HG02852 (cell line): ENCODE measurements at regions not wholly inside any gene's neighbourhood (a gene's known extent, or its start where the extent isn't known, plus 50 kb on each side); places are given as distances from the start of the nearest gene placed in this dataset.
"Not testable (repeated sequence)": the region's sequence is repeated elsewhere in the genome, so short reads cannot be mapped to it uniquely, and the experiment has no call there.

Source experiments
- ATAC-seq: cut with Tn5 transposase; IDR thresholded peaks from one replicate; pipeline ENCODE4 v1.9.1; 2021; ENCODE audit warnings: mild to moderate bottlenecking, moderate library complexity; ENCODE audit not compliant: unreplicated experiment

DNA sequence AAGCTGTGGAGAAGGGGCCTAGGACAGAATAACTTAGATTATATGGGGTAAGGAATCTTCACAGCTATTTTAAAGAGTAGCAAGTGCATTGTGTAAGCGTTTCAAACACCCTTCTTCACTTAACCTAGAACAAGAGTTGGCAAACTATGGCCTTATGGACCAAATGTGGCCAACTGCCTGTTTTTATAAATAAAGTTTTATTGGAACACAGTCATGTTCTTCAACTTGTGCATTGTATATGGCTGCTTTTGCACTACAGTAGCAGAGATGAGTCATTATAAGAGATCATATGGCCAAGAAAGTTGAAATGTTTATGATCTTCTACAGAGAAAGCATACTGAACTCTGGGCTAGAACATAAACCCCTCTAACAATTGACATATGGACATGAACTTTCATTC lies 187.8 kb downstream of the ETV1 start:
- ATAC-seq, result no peak

DNA sequence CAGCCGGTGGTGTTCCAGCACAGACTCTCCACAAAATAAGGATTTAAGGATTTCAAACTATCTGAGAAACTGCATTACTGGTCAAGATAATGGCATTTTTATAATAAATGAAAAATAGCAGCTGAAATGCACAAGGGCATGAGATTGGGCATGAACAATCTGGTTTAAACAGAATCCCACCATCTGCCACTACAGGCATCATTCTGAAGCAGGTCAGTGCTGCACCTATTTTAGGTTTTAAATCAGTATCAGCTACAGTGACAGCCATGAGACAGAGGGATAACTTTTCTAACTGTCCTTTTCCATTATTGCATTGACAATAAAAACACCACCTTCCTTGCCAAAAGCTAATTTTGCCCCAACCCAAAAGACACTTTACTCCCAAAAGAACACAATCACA lies 186.8 kb downstream of the ETV1 start:
- no peak for ATAC-seq

DNA sequence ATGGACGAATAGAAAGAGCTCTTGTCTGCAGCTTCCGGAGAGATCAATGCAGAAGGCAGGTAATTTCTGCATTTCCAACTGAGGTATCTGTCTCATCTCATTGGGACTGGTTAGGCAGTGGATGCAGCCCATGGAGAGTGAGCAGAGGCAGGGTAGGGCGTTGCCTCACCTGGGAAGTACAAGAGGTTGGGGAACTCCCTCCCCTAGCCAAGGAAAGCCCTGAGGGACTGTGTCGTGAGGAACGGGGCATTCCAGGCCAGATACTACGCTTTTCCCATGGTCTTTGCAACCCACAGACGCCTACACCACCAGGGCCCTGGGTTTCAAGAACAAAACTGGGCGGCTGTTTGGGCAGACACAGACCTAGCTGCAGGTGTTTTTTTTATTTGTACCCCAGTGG lies 186.3 kb downstream of the ETV1 start:
- no peak for ATAC-seq

DNA sequence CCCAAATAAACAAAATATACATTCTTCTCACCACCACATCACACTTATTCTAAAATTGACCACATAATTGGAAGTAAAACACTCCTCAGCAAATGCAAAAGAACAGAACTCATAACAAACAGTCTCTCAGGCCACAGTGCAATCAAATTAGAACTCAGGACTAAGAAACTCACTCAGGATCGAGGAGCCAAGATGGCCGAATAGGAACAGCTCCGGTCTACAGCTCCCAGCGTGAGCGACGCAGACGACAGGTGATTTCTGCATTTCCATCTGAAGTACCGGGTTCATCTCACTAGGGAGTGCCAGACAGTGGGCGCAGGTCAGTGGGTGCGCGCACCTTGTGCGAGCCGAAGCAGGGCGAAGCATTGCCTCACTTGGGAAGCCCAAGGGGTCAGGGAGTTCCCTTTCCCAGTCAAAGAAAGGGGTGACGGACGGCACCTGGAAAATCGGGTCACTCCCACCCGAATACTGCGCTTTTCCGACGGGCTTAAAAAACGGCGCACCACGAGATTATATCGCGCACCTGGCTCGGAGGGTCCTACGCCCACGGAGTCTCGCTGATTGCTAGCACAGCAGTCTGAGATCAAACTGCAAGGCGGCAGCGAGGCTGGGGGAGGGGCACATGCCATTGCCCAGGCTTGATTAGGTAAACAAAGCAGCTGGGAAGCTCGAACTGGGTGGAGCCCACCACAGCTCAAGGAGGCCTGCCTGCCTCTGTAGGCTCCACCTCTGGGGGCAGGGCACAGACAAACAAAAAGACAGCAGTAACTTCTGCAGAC lies 183.2 kb downstream of the ETV1 start:
- ATAC-seq, result not testable (repeated sequence)

DNA sequence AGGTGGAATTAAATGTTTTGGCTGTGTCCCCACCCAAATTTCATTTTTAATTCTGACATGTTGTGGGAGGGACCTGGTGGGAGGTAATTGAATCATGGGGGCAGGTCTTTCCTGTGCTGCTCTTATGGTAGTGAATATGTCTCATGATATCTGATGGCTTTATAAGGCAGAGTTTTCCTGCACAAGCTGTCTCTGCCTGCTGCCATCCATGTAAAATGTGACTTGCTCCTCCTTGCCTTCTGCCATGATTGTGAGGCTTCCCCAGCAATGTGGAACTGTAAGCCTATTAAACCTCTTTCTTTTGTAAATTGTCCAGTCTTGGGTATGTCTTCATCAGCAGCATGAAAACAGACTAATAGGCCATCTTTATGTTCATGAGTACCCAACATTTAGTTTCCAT lies 172.2 kb downstream of the ETV1 start:
- not testable (repeated sequence) for ATAC-seq

DNA sequence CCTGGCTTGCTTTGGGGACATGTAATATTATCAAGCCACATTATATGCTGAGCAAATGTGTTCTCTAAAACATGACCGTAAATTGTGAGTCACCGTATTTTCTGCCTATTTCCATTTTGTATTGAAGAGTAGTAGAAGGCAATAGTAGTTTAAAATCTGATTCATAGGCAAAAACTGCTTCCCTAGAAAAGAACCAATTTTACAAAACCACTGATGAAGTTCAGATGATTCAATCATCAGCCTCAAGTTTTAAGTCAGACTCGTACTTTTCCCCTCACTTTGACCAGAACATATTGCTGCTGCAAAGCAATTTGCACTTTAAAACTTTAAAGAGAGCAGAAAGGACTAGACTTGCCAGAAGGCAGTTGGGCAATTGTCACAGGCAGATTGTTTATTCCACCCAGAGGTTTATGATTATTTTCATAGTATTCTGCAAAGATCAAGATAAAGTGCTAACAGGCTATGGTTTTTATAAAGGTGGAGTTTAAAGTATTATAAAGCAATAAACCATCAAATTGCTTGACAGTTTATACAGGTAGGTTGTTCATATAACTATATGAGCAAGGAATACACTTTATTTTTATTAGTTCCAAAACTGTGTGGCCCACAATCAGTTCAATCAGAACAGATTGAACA lies 168.2 kb downstream of the ETV1 start:
- no peak for ATAC-seq

DNA sequence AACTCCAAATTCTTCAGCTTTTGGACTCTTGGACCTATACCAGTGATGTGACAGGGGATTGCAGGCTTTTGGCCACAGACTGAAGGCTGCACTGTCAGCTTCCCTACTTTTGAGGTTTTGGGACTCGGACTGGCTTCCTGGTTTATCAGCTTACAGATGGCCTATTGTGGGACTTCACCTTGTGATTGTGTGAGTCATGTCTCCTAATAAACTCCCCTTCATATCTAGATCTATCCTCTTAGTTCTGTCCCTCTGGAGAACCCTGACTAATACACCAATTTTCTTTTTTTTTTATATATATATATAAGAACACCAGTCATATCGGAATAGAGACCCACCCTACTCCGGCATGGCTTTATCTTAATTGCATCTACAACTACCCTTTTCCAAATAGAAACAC lies 166.8 kb downstream of the ETV1 start:
- ATAC-seq, result no peak

DNA sequence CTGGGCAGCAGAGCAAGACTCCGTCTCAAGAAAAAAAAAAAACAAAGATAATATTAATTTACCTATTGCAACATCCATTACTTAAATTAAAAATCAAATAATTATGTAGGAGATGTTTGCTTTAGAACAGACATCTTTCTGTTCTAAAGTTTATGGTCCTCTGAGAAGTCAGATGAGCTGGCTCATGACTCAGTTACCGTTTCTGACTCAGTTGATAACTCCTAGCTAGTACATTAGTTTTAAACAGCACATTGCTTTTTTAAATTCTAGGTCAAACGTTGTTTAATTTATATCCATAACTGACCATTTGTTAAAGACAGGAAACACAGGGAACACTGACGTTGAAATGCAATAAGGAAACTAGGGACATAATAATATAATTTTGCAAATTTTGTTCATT lies 162.7 kb downstream of the ETV1 start:
- ATAC-seq, result no peak

DNA sequence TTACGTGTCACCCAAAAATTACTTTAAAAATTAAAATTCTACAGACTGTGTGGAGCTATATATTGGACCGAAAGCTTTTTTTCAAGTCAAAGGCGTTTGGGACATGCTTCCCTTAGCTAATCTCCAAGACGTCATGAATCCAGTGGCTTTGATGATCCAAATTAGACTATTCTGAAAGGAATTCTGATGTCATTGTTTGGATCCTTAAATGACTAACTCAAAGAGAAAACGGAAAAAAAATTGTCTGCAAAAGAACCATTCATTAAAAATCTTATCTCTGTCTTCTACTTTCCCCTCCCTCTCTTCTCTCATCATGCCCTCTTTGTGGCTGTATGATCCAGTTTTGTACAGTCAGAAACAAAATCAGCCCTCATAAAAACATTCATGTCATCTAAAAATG lies 161.8 kb downstream of the ETV1 start:
- no peak for ATAC-seq

DNA sequence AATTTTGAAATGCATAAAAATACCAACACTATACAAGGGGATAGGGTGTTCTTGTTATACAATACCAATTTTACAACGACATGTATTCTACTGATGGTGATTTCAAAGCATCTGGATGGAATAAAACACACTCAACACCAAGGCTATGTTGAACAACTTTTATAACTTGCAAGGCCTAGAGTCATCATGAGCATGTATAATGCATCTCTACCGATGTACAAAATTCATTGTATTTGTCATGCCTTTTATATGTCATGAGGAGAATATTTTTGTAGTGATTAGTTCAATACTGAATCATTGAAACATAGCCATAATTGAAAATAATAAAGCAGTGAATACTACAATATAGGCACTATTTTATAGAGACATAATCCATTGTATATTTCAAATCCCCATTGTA lies 160.2 kb downstream of the ETV1 start:
- no peak for ATAC-seq

DNA sequence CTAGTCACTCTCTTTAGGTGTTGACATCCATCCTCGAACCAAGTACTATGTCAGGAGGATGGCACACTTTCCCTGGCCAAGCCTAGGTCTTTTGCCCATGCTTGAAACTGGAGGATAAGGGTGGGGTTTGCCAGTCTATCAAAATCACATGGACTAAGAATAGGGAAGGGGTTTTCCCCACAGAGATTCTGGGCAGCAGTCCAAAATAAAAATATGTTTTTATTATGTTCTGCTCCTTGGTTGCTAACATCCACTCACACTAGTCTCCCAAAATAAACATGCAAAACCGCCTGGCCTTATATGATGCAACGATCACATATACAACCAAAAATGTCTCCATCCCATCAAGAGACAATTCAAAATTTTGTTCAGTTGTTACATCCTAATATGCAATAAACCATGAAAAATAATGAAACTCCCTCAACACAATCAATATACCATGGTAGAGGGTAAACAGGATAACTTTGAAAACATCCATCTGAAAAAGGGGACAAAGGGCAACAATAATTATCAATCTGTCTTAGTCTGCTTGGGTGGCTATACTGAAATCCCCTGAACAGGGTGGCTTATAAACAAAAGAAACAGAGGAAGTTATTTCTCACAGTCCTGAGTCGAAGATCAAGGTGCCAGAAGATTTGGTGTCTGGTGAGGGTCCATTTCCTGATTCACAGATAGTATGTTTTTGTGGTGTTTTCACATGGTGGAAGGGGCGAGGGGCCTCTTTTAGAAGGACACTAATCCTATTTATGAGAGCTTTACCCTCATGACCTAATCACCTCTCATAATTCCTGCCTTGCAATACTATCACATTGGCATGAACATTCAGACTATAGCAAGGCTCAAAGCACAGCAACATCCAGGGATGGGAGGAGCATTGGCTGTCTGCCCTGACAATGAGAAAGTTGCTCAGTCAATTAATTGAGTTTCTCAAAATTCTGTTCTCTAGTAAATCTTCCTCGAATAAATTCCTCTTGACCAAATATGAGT lies 159.3 kb downstream of the ETV1 start:
- no peak for ATAC-seq

DNA sequence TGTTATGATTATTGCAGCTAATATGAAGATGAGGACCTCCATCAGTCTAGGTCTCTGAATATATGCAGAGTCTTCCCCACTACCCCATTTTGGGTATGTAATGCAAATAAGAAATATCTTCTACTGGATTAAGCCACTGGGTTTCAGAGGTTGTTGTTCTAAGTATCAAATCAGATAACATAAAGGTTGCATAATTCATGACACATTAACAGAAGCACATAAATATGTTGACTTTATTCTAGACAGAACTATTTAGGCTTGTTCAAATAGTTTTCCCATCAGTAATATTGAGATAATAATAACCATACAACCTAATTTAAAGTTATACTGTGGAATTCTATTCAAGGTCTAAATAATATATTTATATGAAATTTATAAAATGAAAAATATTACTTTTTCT lies 157.1 kb downstream of the ETV1 start:
- ATAC-seq, result no peak

DNA sequence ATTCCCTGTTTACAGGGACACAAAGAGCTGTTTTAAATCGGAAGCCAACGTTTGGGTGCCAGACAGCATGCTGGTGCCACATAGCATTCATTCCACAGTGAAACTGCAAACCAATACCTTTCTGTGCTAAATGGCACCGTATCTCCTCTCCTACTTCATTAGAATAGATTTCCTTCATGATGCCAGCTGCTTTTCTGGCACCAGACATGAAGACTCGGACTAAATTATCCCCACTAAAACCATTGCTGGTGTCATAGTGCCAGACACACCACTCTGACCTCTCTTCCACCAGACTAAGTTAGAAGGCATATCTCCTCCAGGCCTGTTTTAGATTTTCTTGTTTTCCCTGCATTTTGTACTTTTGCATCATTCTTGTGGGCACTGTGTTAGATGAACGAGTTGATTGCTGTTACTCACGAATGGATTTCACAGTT lies 155.1 kb downstream of the ETV1 start:
- no peak for ATAC-seq

DNA sequence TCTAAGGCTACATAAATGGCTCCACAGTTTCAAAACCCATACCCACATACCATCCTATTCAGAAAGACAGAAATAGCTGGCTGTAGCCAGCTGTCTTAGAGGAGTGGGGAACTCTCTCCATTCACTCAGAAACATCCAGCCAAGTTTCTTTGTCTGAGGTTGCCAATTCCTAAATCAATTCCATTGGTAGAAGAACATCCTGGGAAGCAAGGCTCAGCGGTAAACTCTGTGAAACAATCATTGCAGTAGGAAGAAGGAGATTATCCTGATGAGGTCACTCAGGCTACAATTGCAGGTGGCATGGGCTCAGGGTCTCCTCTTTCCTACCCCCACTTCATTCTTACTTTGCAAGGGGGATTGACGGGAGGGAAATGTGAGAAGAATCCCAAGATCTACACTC lies 154.0 kb downstream of the ETV1 start:
- ATAC-seq, result no peak

DNA sequence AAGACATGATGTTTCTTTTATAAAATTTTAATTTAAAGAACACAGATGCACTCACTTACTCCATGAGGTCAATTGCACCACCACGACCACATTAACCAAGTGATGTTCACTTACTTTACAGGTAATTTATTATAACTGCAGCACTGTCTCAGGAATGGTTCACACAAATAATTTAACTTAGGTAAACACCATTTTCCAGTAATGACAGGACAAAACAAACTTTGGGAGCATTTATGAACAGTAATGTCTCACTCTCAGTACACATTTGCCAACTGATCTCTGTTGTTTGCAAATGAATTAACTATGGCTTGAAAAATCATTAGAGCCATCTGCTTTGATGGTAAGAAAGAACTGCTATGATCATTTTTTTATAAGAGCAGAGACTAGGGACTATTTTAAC lies 150.4 kb downstream of the ETV1 start:
- no peak for ATAC-seq
